Glomerular visceral epithelial cell (primary cell): ENCODE measurements at regions not wholly inside any gene's neighbourhood (a gene's known extent, or its start where the extent isn't known, plus 50 kb on each side); places are given as distances from the start of the nearest gene placed in this dataset.

ENCODE experiments used
- DNase-seq: peaks from one replicate; pipeline ENCODE4 v3.0.0-alpha.2; 2016; ENCODE audit errors: extremely low spot score

GRCh38 chr2:128534688-128535392 lies 216.2 kb upstream of the HS6ST1 start:
- DNase-seq: no peak

- DNase-seq: no peak
Observed at GRCh38 chr2:128535953-128536352, 217.3 kb upstream of the HS6ST1 start.

GRCh38 chr2:128536925-128537620 lies 218.4 kb upstream of the HS6ST1 start:
- no peak for DNase-seq

- DNase-seq: no peak
Observed at GRCh38 chr2:128537646-128538045, 219.0 kb upstream of the HS6ST1 start.

GRCh38 chr2:128538396-128538795 lies 219.7 kb upstream of the HS6ST1 start:
- DNase-seq: no peak

- no peak for DNase-seq
Observed at GRCh38 chr2:128540670-128541069, 222.0 kb upstream of the HS6ST1 start.

GRCh38 chr2:128541448-128541847 lies 222.8 kb upstream of the HS6ST1 start:
- DNase-seq: no peak

- no peak for DNase-seq
Observed at GRCh38 chr2:128543036-128543435, 224.4 kb upstream of the HS6ST1 start.

- DNase-seq: no peak
Observed at GRCh38 chr2:128543646-128544045, 225.0 kb upstream of the HS6ST1 start.

- DNase-seq: no peak
Observed at GRCh38 chr2:128544321-128545037, 225.8 kb upstream of the HS6ST1 start.

- DNase-seq: no peak
Observed at GRCh38 chr2:128545085-128545484, 226.4 kb upstream of the HS6ST1 start.

GRCh38 chr2:128545829-128546228 lies 227.2 kb upstream of the HS6ST1 start:
- DNase-seq: no peak

GRCh38 chr2:128547667-128548066 lies 229.0 kb upstream of the HS6ST1 start:
- no peak for DNase-seq

- DNase-seq: no peak
Observed at GRCh38 chr2:128548461-128548891, 229.8 kb upstream of the HS6ST1 start.

GRCh38 chr2:128549094-128549493 lies 230.4 kb upstream of the HS6ST1 start:
- DNase-seq: no peak

- DNase-seq: no peak
Observed at GRCh38 chr2:128549646-128550260, 231.1 kb upstream of the HS6ST1 start.

GRCh38 chr2:128550389-128550788 lies 231.7 kb upstream of the HS6ST1 start:
- DNase-seq: no peak

GRCh38 chr2:128550801-128551416 lies 232.2 kb upstream of the HS6ST1 start:
- DNase-seq: no peak

GRCh38 chr2:128551435-128551834 lies 232.8 kb upstream of the HS6ST1 start:
- no peak for DNase-seq

GRCh38 chr2:128552141-128552805 lies 233.6 kb upstream of the HS6ST1 start:
- DNase-seq: no peak

GRCh38 chr2:128552806-128553551 lies 234.3 kb upstream of the HS6ST1 start:
- DNase-seq: no peak
